CD4-positive, alpha-beta T cell treated with Interleukin-15 for 4 hours (primary cell): ENCODE measurements at regions not wholly inside any gene's neighbourhood (a gene's known extent, or its start where the extent isn't known, plus 50 kb on each side); places are given as distances from the start of the nearest gene placed in this dataset.

Source experiments
- DNase-seq: peaks from one replicate; pipeline ENCODE4 v3.0.0-alpha.2; 2020; ENCODE audit warnings: low spot score

GRCh38 chr7:46163246-46163645, 242.2 kb upstream of the IGFBP3 start:
- DNase-seq = no peak

GRCh38 chr7:46162609-46163008, 241.5 kb upstream of the IGFBP3 start:
- DNase-seq = no peak

- no peak for DNase-seq
These were observed 239.8 kb upstream of the IGFBP3 start for GRCh38 chr7:46160861-46161260.

- DNase-seq = no peak
These were observed 236.9 kb upstream of the IGFBP3 start for GRCh38 chr7:46157931-46158330.

- DNase-seq = no peak
These were observed 236.3 kb upstream of the IGFBP3 start for GRCh38 chr7:46157404-46157803.

- no peak for DNase-seq
These were observed 235.8 kb upstream of the IGFBP3 start for GRCh38 chr7:46156853-46157252.

GRCh38 chr7:46156086-46156485, 235.0 kb upstream of the IGFBP3 start:
- DNase-seq = no peak

GRCh38 chr7:46155367-46155766, 234.3 kb upstream of the IGFBP3 start:
- DNase-seq = no peak

GRCh38 chr7:46153951-46154787, 233.1 kb upstream of the IGFBP3 start:
- no peak for DNase-seq

- no peak for DNase-seq
These were observed 232.5 kb upstream of the IGFBP3 start for GRCh38 chr7:46153583-46153950.

- no peak for DNase-seq
These were observed 231.6 kb upstream of the IGFBP3 start for GRCh38 chr7:46152696-46153095.

GRCh38 chr7:46150721-46151120, 229.6 kb upstream of the IGFBP3 start:
- no peak for DNase-seq

GRCh38 chr7:46150202-46150601, 229.1 kb upstream of the IGFBP3 start:
- no peak for DNase-seq

- DNase-seq = no peak
These were observed 226.8 kb upstream of the IGFBP3 start for GRCh38 chr7:46147871-46148270.

GRCh38 chr7:46146454-46147255, 225.6 kb upstream of the IGFBP3 start:
- no peak for DNase-seq

- DNase-seq = no peak
These were observed 224.3 kb upstream of the IGFBP3 start for GRCh38 chr7:46145412-46145811.

- no peak for DNase-seq
These were observed 223.2 kb upstream of the IGFBP3 start for GRCh38 chr7:46143949-46144917.

GRCh38 chr7:46143421-46143820, 222.3 kb upstream of the IGFBP3 start:
- no peak for DNase-seq

- DNase-seq = no peak
These were observed 218.0 kb upstream of the IGFBP3 start for GRCh38 chr7:46139079-46139478.

- no peak for DNase-seq
These were observed 216.7 kb upstream of the IGFBP3 start for GRCh38 chr7:46137725-46138124.

GRCh38 chr7:46135557-46135956, 214.5 kb upstream of the IGFBP3 start:
- no peak for DNase-seq

- no peak for DNase-seq
These were observed 213.7 kb upstream of the IGFBP3 start for GRCh38 chr7:46134795-46135194.
